Fibroblast of pulmonary artery (primary cell): ENCODE measurements at regions not wholly inside any gene's neighbourhood (a gene's known extent, or its start where the extent isn't known, plus 50 kb on each side); places are given as distances from the start of the nearest gene placed in this dataset.
"Not testable (repeated sequence)": the region's sequence is repeated elsewhere in the genome, so short reads cannot be mapped to it uniquely, and the experiment has no call there.

ENCODE experiments used
- DNase-seq: peaks from one replicate; pipeline ENCODE4 v3.0.0-alpha.2; 2010; ENCODE audit warnings: low read depth
- H3K4me3 ChIP-seq: replicated peaks from 2 replicates; pipeline ENCODE4 v1.5.1; 2011; ENCODE audit warnings: low read depth, mild to moderate bottlenecking, control low read depth, low read length, moderate library complexity
- TF ChIP-seq, protein P1 (sequence below): IDR thresholded peaks from 2 replicates; pipeline ENCODE4 v1.5.1; 2011; ENCODE audit warnings: mild to moderate bottlenecking, control low read depth, low read length, inconsistent platforms; ENCODE audit errors: missing control alignments

DNA sequence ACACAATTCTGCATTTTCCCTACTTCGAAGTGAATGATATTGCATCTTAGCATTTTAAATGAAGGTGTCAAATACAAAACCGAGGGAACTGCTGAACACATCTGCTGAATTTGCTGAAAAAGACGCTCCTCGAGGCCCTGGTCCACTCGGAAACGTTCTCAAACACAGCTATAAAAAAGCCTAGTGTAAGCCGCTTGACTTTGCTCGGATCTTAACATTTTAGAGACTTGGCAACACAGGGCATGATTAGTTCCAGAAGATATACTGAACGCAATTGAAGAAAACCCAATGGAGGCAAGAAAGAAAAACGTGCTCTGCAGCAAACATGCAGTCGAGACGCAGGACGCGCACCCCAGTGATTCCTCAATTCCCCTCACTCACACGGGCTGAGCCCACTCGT lies 506.4 kb upstream of the AMELY start:
- no peak for DNase-seq
- H3K4me3 ChIP-seq = no peak overlapping the region
- TF ChIP-seq, protein P1, sequence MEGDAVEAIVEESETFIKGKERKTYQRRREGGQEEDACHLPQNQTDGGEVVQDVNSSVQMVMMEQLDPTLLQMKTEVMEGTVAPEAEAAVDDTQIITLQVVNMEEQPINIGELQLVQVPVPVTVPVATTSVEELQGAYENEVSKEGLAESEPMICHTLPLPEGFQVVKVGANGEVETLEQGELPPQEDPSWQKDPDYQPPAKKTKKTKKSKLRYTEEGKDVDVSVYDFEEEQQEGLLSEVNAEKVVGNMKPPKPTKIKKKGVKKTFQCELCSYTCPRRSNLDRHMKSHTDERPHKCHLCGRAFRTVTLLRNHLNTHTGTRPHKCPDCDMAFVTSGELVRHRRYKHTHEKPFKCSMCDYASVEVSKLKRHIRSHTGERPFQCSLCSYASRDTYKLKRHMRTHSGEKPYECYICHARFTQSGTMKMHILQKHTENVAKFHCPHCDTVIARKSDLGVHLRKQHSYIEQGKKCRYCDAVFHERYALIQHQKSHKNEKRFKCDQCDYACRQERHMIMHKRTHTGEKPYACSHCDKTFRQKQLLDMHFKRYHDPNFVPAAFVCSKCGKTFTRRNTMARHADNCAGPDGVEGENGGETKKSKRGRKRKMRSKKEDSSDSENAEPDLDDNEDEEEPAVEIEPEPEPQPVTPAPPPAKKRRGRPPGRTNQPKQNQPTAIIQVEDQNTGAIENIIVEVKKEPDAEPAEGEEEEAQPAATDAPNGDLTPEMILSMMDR = no peak

DNA sequence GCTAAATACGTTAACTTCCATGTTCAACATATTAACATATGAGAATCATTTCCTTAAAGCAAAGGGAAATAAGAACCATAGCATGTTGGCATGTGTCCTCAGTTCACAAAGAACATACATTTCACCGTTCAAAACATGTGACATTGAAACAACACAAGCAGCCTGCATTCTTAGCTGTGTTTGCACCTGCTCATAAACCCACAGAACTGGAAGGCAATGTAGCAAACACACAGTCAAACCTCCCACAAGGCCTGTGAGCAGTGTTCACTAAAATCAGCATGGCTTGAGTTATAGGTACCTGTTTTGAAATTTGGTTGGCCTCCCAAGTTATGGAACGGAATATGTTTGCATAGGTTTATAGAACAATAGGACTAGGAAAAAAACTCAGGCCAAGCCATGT lies 504.9 kb upstream of the AMELY start:
- TF ChIP-seq, protein P1 = no peak
- no peak for DNase-seq
- H3K4me3 ChIP-seq = no peak overlapping the region

DNA sequence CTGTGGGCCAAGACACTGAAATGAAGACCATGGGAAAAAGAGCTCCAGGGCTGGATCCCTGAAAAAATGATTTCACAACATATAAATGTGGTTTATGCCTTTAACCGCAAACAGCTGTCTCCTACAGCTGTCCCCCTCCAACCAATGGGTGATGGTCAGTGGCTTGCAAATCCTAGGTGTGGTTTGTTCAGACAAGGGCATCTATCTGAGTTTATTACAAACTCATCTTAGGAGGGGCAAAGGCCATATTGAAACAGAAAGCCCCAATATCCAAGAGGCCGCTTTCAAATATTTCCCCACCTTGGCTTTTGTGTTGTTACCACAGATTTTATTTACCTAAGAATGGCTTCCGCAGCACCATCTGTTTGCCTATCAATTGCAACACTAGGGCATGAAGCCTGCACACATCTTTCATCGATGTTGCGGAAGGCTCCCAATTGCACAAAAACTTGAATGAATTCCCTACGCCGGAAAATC lies 503.6 kb upstream of the AMELY start:
- TF ChIP-seq, protein P1 = no peak
- no peak overlapping the region for H3K4me3 ChIP-seq
- no peak for DNase-seq

DNA sequence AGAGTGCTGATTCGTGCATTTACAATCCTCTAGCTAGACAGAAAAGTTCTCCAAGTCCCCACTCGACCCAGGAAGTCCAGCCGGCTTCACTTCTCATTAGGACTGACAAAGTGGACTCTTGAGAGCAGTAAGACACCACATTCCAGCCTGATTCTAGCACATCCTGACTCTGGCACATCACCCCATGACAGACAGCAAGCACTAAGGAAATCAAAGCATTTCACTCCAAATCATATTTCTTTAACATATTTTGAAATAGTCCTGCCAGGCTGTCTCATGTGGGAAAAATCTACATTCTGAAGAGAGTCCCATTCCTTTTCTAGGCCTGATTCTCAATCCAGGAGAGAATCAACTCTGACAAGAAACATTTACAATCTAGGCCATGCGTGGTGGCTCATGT lies 478.5 kb upstream of the AMELY start:
- no peak for DNase-seq
- TF ChIP-seq, protein P1 = no peak
- no peak overlapping the region for H3K4me3 ChIP-seq

DNA sequence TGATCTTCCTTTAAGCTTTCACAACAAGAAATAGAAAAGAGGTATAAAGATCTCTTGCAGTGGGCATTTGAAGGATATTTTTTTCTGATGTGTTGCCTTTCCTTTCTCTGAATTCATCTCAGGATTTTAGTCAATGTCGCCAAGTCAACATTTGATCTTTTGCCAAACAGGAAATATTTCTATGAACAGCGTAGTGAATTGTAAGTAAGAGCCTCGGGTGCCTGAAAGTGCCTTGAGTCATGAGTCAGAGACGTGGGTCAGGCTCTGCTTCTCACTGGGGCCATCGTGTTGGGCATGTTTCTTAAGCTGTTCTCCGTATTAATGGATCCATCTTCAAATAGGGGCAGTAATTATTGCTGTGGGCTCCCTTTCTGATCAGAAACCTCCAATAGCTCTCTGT lies 471.4 kb upstream of the AMELY start:
- DNase-seq = peak; percentile 86
- TF ChIP-seq, protein P1 = no peak

DNA sequence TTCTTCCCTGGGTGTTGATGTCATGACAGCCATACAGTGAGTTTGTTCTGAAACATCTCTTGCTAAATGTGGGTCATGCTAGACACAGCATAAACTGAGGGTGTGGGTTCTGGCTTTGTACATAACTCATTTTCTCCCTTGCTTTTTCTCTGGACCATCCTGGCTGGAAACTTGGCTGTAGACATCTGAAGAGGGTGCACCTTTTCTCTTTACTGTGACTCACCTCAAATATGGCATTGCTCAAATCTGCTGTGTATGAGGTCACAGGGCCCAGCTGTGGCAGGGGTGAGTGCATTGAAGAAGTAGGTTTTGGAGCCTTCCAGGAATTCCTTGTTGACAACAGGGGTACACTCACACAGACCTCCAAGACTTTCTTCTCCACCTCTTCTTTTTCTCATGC lies 465.5 kb upstream of the AMELY start:
- H3K4me3 ChIP-seq = no peak overlapping the region
- TF ChIP-seq, protein P1 = no peak
- DNase-seq = no peak

More for the DNA sequence above, 471.4 kb upstream of the AMELY start:
- H3K4me3 ChIP-seq = no peak overlapping the region

DNA sequence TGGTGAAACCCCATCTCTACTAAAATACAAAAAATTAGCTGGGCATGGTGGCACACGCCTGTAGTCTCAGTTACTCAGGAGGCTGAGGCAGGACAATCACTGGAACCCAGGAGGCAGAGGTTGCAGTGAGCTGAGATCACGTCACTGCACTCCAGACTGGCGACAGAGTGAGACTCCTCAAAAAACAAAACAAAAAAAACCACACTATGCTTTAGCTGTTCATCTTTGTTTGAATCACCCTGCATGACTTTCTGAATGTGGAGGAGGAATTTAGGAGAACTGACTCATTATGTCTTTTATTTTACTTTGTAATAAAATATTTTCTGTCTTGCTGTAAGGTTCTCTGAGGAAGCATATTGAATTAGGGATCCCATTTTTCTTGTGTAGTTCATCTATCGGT lies 462.9 kb upstream of the AMELY start:
- H3K4me3 ChIP-seq = not testable (repeated sequence)
- peak; percentile 28 for DNase-seq

DNA sequence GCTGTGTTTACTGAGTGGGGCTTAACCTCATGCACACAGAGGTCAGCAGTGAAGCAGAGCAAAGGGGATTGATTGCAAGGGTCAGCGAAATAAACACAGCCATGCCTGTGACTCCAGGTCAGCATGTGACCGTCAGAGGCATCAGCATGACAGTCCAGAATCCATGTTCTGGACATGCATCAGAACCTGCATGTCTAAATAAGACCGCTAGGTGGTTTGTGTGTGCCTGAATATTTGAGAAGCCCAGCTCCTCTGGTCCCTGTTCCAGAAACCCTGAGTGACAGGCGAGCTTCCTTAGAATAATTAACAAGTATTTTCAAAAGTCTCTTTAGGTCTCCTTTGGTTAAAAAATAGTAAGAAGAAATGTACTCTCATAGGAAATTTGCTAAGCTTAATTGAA lies 460.4 kb upstream of the AMELY start:
- H3K4me3 ChIP-seq, DNase-seq: not testable (repeated sequence)

DNA sequence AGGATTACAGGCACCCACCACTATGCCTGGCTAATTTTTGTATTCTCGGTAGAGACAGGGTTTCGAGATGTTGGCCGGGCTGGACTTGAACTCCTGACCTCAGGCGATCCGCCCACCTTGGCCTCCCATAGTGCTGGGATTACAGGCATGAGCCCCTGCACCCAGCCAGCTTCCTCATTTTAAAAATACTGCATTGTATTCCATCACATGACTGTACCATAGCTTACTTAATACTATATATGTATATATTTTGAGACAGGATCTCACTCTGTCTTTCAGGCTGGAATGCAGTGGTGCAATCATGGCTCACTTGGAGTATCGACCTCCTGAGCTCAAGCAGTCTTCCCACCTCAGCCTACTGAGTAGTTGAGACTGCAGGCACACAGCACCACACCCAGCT lies 459.5 kb upstream of the AMELY start:
- not testable (repeated sequence) for H3K4me3 ChIP-seq
- peak; percentile 4 for DNase-seq
